Hepatocyte (in vitro differentiated cells): ENCODE measurements at regions not wholly inside any gene's neighbourhood (a gene's known extent, or its start where the extent isn't known, plus 50 kb on each side); places are given as distances from the start of the nearest gene placed in this dataset.

Experiments used
- DNase-seq: peaks from one replicate; pipeline ENCODE4 v3.0.0-alpha.2; 2016; ENCODE audit warnings: low spot score
- H2AFZ ChIP-seq: fragments of 200-600 bp; sonication (generic); 2 replicates; pipeline ENCODE4 v1.6.0; 2016; ENCODE audit warnings: antibody characterized with exemption, mild to moderate bottlenecking
- H3K27ac ChIP-seq: fragments of 200-600 bp; sonication (generic); 2 replicates; pipeline ENCODE4 v1.5.1; 2016; ENCODE audit warnings: mild to moderate bottlenecking
- H3K27me3 ChIP-seq: fragments of 200-600 bp; sonication (generic); 2 replicates; pipeline ENCODE4 v1.6.1; 2016
- H3K36me3 ChIP-seq: fragments of 200-600 bp; sonication (generic); replicated peaks from 2 replicates; pipeline ENCODE4 v1.5.1; 2016; ENCODE audit warnings: low read depth; ENCODE audit not compliant: insufficient read depth
- H3K4me1 ChIP-seq: fragments of 200-600 bp; sonication (generic); 2 replicates; pipeline ENCODE4 v1.5.1; 2016; ENCODE audit warnings: mild to moderate bottlenecking, moderate library complexity; ENCODE audit not compliant: insufficient read depth
- H3K4me2 ChIP-seq: fragments of 200-600 bp; sonication (generic); 2 replicates; pipeline ENCODE4 v1.6.0; 2016
- H3K4me3 ChIP-seq: fragments of 200-600 bp; sonication (generic); 2 replicates; pipeline ENCODE4 v1.5.1; 2016; ENCODE audit warnings: mild to moderate bottlenecking
- H3K79me2 ChIP-seq: fragments of 200-600 bp; sonication (generic); 2 replicates; pipeline ENCODE4 v1.6.0; 2017; ENCODE audit warnings: mild to moderate bottlenecking
- H3K9me2 ChIP-seq: fragments of 200-600 bp; sonication (generic); replicated peaks from 2 replicates; pipeline ENCODE4 v1.6.0; 2017; ENCODE audit warnings: mild to moderate bottlenecking; ENCODE audit not compliant: insufficient read depth
- H3K9me3 ChIP-seq: fragments of 200-600 bp; sonication (generic); 2 replicates; pipeline ENCODE4 v1.5.1; 2016; ENCODE audit warnings: low read depth, mild to moderate bottlenecking
- H4K20me1 ChIP-seq: fragments of 200-600 bp; sonication (generic); 2 replicates; pipeline ENCODE4 v1.6.0; 2016; ENCODE audit warnings: mild to moderate bottlenecking; ENCODE audit not compliant: insufficient read depth, poor library complexity, severe bottlenecking
- CTCF ChIP-seq: fragments of 200-600 bp; sonication (generic); IDR thresholded peaks from 2 replicates; pipeline ENCODE4 v1.5.1; 2016; ENCODE audit warnings: antibody characterized with exemption, mild to moderate bottlenecking; ENCODE audit not compliant: poor library complexity
- EZH2 ChIP-seq: fragments of 200-600 bp; sonication (generic); IDR thresholded peaks from 2 replicates; pipeline ENCODE4 v1.6.1; 2016; ENCODE audit warnings: antibody characterized with exemption, mild to moderate bottlenecking, borderline replicate concordance
- EZH2phosphoT487 ChIP-seq: fragments of 200-600 bp; sonication (generic); IDR thresholded peaks from one replicate; pipeline ENCODE4 v1.6.1; 2018; ENCODE audit warnings: antibody characterized with exemption, mild to moderate bottlenecking, low read depth, moderate library complexity; ENCODE audit not compliant: unreplicated experiment, severe bottlenecking
- WGBS: methylation state at CpG from one replicate; pipeline ENCODE4 v1.1.6; 2016; ENCODE audit warnings: low lambda C conversion rate; ENCODE audit errors: missing lambda C conversion rate; 5-methylcytosine and 5-hydroxymethylcytosine counted together

- Histone ChIP-seq H3K9me3 (no peaks in the 10 kb centered on the region), H4K20me1 (no peaks in the 10 kb centered on the region), H3K27me3 (peaks cover 5% of the 10 kb centered on the region), H3K9me2 (no peaks in the 10 kb centered on the region), H3K4me3 (no peak overlapping the region), H2AFZ (no peak overlapping the region), H3K4me1 (no peaks in the 10 kb centered on the region), H3K36me3 (no peaks in the 10 kb centered on the region), H3K4me2 (no peak overlapping the region), H3K27ac (no peak overlapping the region), H3K79me2 (no peaks in the 10 kb centered on the region)
- no peak for DNase-seq
- TF ChIP-seq EZH2: no peak
- no peak for TF ChIP-seq CTCF
- TF ChIP-seq EZH2phosphoT487: no peak
- WGBS: 87% methylated on average over 9 of the region's 9 CpGs
These were observed 107.2 kb upstream of the ESRRB start for GRCh38 chr14:76268700-76269099.

GRCh38 chr14:76271041-76271755 lies 104.7 kb upstream of the ESRRB start:
- WGBS: 89% methylated on average over 15 of the region's 15 CpGs
- no peaks in the 10 kb centered on the region for H3K9me2 ChIP-seq
- no peak overlapping the region for H3K27ac ChIP-seq
- no peak for DNase-seq
- H3K36me3 ChIP-seq: no peaks in the 10 kb centered on the region
- H3K4me2 ChIP-seq: no peak overlapping the region
- no peaks in the 10 kb centered on the region for H3K9me3 ChIP-seq
- TF ChIP-seq EZH2 (no peak), EZH2phosphoT487 (no peak), CTCF (no peak)
- H3K79me2 ChIP-seq: no peaks in the 10 kb centered on the region
- no peaks in the 10 kb centered on the region for H4K20me1 ChIP-seq
- no peak overlapping the region for H3K4me3 ChIP-seq
- no peak overlapping the region for H2AFZ ChIP-seq
- no peaks in the 10 kb centered on the region for H3K4me1 ChIP-seq
- peaks cover 5% of the 10 kb centered on the region for H3K27me3 ChIP-seq

GRCh38 chr14:76272349-76272748 lies 103.6 kb upstream of the ESRRB start:
- no peak for DNase-seq
- Histone ChIP-seq H3K9me3 (no peaks in the 10 kb centered on the region), H4K20me1 (no peaks in the 10 kb centered on the region), H3K79me2 (no peaks in the 10 kb centered on the region), H3K4me2 (no peak overlapping the region), H3K36me3 (no peaks in the 10 kb centered on the region), H3K4me1 (no peaks in the 10 kb centered on the region), H2AFZ (no peak overlapping the region), H3K27me3 (peaks cover 5% of the 10 kb centered on the region), H3K9me2 (no peaks in the 10 kb centered on the region), H3K4me3 (no peak overlapping the region), H3K27ac (no peak overlapping the region)
- TF ChIP-seq EZH2 (no peak), CTCF (no peak), EZH2phosphoT487 (no peak)

GRCh38 chr14:76272774-76273173 lies 103.2 kb upstream of the ESRRB start:
- Histone ChIP-seq H3K79me2 (no peaks in the 10 kb centered on the region), H3K4me3 (no peak overlapping the region), H3K4me1 (no peaks in the 10 kb centered on the region), H3K4me2 (no peak overlapping the region), H2AFZ (no peak overlapping the region), H4K20me1 (no peaks in the 10 kb centered on the region), H3K9me3 (no peaks in the 10 kb centered on the region), H3K36me3 (no peaks in the 10 kb centered on the region), H3K27ac (no peak overlapping the region), H3K27me3 (peaks cover 5% of the 10 kb centered on the region), H3K9me2 (no peaks in the 10 kb centered on the region)
- TF ChIP-seq EZH2phosphoT487 (no peak), CTCF (no peak), EZH2 (no peak)
- no peak for DNase-seq
